K562 (cell line): ENCODE measurements at regions not wholly inside any gene's neighbourhood (a gene's known extent, or its start where the extent isn't known, plus 50 kb on each side); places are given as distances from the start of the nearest gene placed in this dataset.

Source experiments
- FOXP1 ChIP-seq: sonication (generic); formaldehyde crosslinking; IDR thresholded peaks from 2 replicates; pipeline ENCODE4 v1.8.0; 2022; ENCODE audit warnings: mild to moderate bottlenecking, missing genetic modification reagents
- HMG20A ChIP-seq: fragments of 450-650 bp; formaldehyde crosslinking; conservative IDR thresholded peaks from 2 replicates; pipeline ENCODE4 v1.4.0; 2020; ENCODE audit warnings: mild to moderate bottlenecking, mixed read lengths
- POLR2A ChIP-seq: fragments of 450-650 bp; conservative IDR thresholded peaks from 2 replicates; pipeline ENCODE4 v1.6.1; 2016
- PTBP1 ChIP-seq: fragments of 200-400 bp; formaldehyde crosslinking; IDR thresholded peaks from 2 replicates; pipeline ENCODE4 v1.6.1; 2017; ENCODE audit warnings: low read depth, low read length

GRCh38 chr7:106715730-106716129, 54.8 kb upstream of the CCDC71L start:
- TF ChIP-seq PTBP1 = no peak
- no peak for TF ChIP-seq POLR2A
- no peak for TF ChIP-seq FOXP1 (CRISPR knock-in tag)
- no peak for TF ChIP-seq HMG20A (CRISPR knock-in tag)
